Cardiac muscle cell (in vitro differentiated cells and primary cell): ENCODE measurements at regions not wholly inside any gene's neighbourhood (a gene's known extent, or its start where the extent isn't known, plus 50 kb on each side); places are given as distances from the start of the nearest gene placed in this dataset.

Source experiments
- DNase-seq, 2 donors: peaks; one replicate each; pipeline versions ENCODE4 v3.0.0 to v3.0.0-alpha.2; 2010 to 2017; ENCODE audit warnings: low read depth in 1 of 2, low spot score in 1 of 2
- H3K27ac ChIP-seq: fragments of 200-600 bp; sonication (generic); 2 replicates; pipeline ENCODE4 v1.5.1; 2016
- H3K27me3 ChIP-seq: fragments of 200-600 bp; sonication (generic); 2 replicates; pipeline ENCODE4 v1.6.0; 2016; ENCODE audit warnings: control low read depth
- H3K36me3 ChIP-seq: fragments of 200-600 bp; sonication (generic); 2 replicates; pipeline ENCODE4 v1.5.1; 2016; ENCODE audit warnings: control low read depth
- H3K4me1 ChIP-seq: fragments of 200-600 bp; sonication (generic); 2 replicates; pipeline ENCODE4 v1.8.1; 2017; ENCODE audit warnings: low read depth, mild to moderate bottlenecking, mixed run types
- H3K4me3 ChIP-seq: fragments of 200-600 bp; sonication (generic); 2 replicates; pipeline ENCODE4 v1.5.1; 2016; ENCODE audit warnings: mild to moderate bottlenecking
- H3K9me3 ChIP-seq: fragments of 200-600 bp; sonication (generic); 2 replicates; pipeline ENCODE4 v1.5.1; 2017; ENCODE audit warnings: low read depth, mild to moderate bottlenecking, control low read depth
- TF ChIP-seq, protein P1 (sequence below): IDR thresholded peaks from 2 replicates; pipeline ENCODE4 v1.5.1; 2012; ENCODE audit warnings: low read depth, mild to moderate bottlenecking, low read length

DNA sequence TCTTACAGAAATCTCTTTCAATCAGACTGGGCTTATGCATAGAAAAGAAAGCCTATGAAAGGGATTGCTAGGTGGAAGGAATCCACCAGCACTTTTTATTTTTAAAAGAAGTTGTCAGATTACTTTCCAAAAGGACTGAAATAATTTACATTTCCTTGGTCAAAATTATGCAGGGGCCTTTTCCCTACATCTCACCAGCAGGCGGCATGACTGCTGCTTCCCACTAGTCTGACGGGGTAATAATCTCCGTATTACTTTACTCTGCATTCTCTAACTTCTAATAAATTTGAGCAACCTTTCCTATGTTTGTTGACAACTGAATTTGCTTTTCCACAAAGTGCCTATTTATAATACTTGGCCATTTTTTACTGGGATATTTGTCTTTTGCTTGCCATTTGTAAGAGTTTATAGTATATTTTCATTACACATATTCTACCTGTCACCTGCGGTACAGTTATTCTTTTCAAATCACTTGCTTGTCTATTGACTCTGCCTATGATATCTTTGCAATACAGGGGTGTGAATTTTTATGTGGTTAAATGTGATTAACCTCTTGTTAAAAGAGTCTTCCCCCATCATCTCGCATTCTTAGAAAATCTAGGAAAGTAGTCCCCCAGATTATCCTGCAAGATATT, 51.9 kb upstream of the USP47 start:
- Histone ChIP-seq H3K27ac (no peak overlapping the region), H3K27me3 (peaks cover 14% of the 10 kb centered on the region), H3K4me3 (no peak overlapping the region), H3K9me3 (no peaks in the 10 kb centered on the region), H3K36me3 (no peaks in the 10 kb centered on the region), H3K4me1 (no peaks in the 10 kb centered on the region)
- TF ChIP-seq, protein P1, sequence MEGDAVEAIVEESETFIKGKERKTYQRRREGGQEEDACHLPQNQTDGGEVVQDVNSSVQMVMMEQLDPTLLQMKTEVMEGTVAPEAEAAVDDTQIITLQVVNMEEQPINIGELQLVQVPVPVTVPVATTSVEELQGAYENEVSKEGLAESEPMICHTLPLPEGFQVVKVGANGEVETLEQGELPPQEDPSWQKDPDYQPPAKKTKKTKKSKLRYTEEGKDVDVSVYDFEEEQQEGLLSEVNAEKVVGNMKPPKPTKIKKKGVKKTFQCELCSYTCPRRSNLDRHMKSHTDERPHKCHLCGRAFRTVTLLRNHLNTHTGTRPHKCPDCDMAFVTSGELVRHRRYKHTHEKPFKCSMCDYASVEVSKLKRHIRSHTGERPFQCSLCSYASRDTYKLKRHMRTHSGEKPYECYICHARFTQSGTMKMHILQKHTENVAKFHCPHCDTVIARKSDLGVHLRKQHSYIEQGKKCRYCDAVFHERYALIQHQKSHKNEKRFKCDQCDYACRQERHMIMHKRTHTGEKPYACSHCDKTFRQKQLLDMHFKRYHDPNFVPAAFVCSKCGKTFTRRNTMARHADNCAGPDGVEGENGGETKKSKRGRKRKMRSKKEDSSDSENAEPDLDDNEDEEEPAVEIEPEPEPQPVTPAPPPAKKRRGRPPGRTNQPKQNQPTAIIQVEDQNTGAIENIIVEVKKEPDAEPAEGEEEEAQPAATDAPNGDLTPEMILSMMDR: peak; percentile 80
- DNase-seq: peak; percentile 26 to 38

DNA sequence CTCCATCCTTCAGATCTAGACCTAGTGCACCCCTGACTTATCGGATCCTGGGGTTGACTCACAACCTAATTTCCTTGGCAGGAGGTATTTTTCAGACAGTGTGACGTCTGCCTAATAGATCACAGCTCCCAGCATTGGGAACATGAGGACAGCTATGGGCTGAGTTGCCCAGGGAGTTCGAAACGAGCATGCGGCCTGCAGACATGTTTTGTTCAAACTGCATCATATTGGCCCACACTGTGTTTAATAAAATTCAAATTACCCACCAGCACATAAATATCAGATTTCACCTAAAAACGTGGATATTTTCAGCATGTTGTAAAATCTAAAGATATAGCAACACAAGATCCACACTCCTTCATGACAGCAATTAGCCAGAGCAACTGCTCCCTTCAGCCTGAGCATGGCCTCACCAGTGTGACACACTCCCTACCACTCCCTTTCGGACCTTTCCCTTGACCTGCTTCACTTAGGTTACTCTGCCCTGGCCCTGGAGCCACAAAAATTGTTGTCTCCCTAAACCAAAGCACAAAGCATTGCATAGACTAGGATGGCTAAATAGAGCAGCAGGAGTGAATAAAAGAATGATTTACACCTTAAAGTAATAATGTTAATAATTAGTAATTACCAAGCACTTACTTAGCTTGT, 53.6 kb upstream of the USP47 start:
- no peak for DNase-seq
- H3K27me3 ChIP-seq: peaks cover 5% of the 10 kb centered on the region
- H3K36me3 ChIP-seq: no peaks in the 10 kb centered on the region
- TF ChIP-seq, protein P1: no peak
- H3K4me1 ChIP-seq: no peaks in the 10 kb centered on the region
- no peak overlapping the region for H3K27ac ChIP-seq
- no peak overlapping the region for H3K4me3 ChIP-seq
- H3K9me3 ChIP-seq: no peaks in the 10 kb centered on the region

DNA sequence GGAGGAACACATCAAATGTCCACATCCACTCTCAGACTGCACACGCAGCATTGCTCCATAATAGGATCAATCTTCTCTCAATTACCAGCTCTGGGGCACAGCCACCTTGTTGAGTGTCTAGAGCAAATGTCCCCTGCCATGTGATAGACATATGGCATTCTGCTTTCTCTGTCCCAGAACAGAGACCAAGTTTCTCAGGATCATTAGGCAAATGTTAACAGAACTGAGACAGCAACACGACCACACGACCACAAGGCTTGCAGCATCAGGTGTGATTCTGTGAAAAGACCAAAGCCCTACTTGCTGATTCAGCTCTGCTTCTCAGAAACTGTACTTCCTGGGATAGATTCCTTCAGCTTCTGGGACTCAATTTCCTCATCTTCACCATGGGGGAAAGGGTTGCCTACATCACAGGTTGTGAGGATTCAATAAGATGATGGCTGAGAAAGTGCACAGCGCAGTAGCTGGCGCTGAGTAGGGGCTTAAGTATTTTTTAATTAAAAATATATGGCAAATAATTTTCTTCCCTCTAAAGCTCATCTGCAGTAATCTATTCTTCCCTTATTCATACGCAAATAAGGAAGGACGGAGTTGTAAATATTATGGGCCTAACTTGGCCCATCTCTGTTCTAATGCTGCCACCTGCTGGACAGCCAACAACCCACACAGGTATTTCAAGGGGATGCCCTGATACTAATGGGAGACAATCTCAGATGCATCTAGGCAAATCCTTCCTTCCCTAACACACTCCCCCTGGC, 54.3 kb upstream of the USP47 start:
- no peak overlapping the region for H3K27ac ChIP-seq
- H3K4me3 ChIP-seq: no peak overlapping the region
- no peaks in the 10 kb centered on the region for H3K4me1 ChIP-seq
- TF ChIP-seq, protein P1: peak; percentile 85
- peaks cover 4% of the 10 kb centered on the region for H3K27me3 ChIP-seq
- H3K36me3 ChIP-seq: no peaks in the 10 kb centered on the region
- H3K9me3 ChIP-seq: no peaks in the 10 kb centered on the region
- DNase-seq: peak; percentile 74 to 75

DNA sequence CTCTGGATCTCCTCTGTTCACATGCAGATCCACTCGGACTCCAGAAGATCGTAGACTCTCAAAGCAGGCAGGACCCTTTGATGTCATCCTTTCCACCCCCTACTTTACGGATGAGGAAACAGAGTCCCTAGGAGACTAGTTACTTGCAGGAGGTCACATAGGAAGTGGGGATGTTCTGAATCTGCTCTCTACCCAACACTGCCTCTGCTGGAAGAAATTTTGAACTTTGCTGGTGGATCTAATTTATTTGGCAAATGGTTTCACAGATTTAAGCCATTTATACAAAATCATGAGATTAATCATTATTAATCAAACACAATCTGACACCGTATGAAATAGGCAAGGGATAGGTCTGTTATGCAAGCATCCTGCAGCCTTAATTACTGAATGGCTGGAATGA, 55.0 kb upstream of the USP47 start:
- H3K4me3 ChIP-seq: no peak overlapping the region
- H3K4me1 ChIP-seq: no peaks in the 10 kb centered on the region
- TF ChIP-seq, protein P1: peak; percentile 64
- no peaks in the 10 kb centered on the region for H3K36me3 ChIP-seq
- peak; percentile 15 to 40 for DNase-seq
- H3K27ac ChIP-seq: no peak overlapping the region
- H3K9me3 ChIP-seq: no peaks in the 10 kb centered on the region
- peaks cover 11% of the 10 kb centered on the region for H3K27me3 ChIP-seq

DNA sequence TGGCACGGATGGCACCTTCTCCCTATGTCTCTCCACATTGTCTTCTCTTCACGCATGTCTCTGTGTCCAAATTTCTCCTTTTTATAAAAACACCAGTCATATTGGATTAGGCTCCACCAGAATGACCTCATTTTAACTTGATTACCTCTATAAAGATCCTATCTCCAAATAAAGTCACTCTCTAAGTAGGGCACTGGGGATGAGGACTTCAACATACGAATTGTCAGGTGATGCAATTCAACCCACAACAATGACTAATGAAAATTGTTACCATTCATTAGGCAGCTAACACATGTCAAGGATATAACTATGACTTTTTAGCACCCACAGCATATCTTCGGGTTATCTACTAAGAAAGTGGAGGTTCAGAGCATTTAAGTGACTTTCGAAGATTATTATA, 55.5 kb upstream of the USP47 start:
- no peak overlapping the region for H3K27ac ChIP-seq
- peaks cover 17% of the 10 kb centered on the region for H3K27me3 ChIP-seq
- H3K36me3 ChIP-seq: no peaks in the 10 kb centered on the region
- H3K4me1 ChIP-seq: no peaks in the 10 kb centered on the region
- no peaks in the 10 kb centered on the region for H3K9me3 ChIP-seq
- DNase-seq: peak in 1 of 2 donors; percentile 9
- TF ChIP-seq, protein P1: no peak
- no peak overlapping the region for H3K4me3 ChIP-seq
